Activated CD4-positive, alpha-beta T cell treated with anti-CD3 and anti-CD28 coated beads, Interleukin-2, Interleukin-4, amounts not matched to agents 100 ng/mL and 50 ng/mL, durations not matched to agents 16 hours and 8 hours (primary cell): ENCODE measurements at regions not wholly inside any gene's neighbourhood (a gene's known extent, or its start where the extent isn't known, plus 50 kb on each side); places are given as distances from the start of the nearest gene placed in this dataset.

ENCODE experiments used
- DNase-seq: peaks from one replicate; pipeline ENCODE4 v3.0.0-alpha.2; 2020; ENCODE audit warnings: low spot score

DNA sequence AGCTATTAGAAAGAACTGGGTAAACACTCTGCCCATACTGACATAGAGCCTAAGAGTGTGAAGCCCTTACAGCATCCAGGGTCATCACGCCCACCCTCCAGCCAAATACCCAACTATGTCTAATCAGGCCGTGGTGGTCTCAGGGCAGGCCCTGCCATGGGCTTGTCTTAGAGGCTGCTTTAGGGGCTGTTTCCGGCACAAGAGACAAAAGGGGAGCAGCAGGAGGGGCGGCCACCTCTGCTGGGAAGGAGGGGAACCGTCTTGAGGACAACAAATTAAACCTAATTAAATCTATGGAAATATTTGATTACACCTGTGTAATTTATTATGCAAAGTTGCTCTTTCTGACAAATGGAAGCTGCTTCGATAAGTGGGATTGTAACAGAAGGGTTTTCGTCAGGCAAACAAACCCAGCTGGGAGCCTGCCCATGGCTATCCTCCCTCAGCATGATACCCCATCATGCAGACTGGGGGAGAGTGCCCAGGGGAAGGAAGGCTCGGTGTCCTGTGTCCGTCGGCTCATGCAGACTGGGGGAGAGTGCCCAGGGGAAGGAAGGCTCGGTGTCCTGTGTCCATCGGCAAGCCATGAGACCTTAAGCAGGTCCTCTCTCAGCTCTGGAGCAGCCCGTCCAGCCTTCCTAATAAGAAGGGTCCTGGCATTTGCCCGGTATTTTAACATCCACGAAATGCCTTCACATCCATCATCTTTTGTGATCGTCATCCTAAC lies 163.6 kb upstream of the B3GAT1 start:
- DNase-seq = no peak

DNA sequence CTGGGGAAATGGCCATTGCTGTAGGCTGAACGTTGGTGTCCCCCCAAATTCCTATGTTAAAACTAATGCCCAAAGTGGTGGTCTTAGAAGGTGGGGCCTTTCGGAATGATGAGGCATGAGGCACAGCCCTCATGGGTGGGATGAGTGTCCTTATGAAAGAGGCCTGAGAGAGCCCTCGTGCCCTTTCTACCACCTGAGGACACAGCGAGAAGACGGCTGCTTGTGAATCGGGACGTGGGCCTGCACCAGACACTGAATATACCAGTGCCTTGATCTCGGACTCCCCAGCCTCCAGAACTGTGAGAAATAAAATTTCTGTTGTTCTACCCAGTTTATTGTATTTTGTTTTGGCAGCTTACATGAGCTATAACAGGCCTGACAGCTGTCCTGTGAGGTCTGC lies 162.9 kb upstream of the B3GAT1 start:
- no peak for DNase-seq

DNA sequence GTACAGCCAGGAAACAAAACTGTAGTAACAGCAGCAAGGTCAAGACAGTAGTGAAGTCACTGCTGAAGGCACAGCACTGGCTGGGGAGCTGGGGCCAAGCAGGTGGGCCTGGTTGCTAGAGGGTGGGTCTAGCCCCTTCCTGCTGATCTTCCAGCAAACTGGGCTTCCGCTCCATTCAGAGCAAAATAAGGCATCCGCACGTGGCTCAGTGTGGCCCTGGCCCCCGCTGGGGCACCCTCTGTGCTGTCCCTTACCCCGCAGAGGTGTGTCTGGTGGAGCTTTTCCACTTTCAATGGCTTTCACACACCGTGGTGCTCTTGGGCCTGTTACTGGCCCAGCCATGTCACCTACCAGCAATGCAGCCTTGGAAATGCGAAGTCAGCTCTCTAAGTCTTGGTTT lies 162.4 kb upstream of the B3GAT1 start:
- DNase-seq = no peak

DNA sequence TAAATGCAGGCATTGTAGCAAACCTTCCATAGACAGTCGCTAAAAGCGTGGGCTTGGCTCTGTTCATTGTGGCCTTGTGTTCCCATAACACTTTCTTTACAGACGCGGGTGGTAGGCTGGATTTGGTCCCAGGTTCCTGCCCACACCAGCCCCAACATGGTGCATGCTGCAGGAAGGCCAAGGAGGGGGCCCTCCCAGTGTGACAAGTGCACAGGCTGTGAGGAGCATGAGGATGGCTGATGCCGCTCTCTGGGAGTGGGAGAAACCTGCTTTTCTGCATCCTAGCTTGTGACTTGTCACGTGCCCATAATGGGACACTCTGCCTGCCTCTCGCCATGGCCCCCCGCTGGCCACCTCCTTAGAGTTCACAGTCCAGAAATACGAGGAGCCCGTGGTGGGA lies 161.8 kb upstream of the B3GAT1 start:
- DNase-seq = no peak

DNA sequence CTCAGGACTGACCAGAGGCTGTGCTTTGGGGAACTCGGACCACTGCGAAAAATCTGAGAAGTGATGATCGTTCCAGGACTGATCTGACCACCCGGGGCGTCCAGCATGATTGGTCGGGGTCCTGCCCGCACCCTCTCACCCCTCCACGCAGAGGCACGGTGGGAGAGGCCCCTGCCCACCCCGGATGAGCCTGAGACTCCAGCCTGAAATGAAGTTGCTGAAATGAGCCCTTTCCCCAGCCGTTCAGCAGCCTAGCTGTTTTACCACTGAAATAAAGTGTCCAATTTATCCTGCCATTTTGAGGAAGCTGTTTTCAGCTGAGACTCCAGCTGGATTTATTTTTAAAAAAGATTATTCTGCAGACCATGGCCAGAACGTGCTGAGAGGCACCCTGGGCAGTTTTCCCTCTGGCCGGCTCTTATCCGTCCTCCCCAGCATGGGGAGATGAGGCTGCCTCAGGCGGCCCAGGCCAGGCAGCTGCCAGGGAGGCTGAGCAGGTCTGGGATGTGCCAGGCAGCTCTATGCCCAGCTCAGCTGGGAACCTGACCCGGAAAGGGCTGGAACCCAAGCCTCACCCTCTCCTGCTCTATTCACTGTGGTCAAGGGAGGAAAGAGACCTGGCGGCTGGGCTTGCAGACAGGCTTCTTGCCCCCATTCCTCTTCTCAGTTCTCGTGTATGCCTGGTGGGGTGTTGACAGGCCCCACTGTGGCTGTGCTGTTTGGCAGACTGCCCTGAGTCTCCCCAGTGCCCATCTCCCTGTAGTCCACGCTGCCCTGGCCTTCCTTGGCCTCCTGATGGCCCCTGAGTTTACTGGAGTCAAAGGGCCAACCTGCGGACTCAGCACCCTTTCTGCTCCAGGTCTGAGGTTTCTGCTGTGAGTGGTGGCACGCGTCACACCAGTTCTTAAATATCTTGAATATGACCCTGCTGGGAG lies 161.0 kb upstream of the B3GAT1 start:
- DNase-seq = no peak

DNA sequence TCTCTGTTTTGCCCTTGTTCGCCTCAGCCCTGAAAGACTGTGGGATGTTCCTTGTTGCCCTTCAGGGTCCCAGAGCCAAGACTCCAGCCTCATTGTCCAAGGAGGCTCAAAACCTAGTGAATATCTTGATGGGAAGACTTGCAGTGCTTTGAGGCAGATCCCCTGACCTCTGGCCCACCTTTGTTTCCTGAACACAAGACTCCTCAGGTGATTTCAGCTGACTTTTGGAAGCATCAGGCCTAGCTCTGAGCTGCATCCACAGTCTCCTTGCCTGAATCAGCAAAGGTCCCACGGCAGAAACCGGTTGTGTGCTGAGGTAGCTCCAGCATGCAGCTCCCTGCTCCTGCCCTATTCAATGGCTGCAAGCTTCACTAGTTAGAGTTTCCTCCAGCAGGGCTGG lies 159.3 kb upstream of the B3GAT1 start:
- DNase-seq = no peak

DNA sequence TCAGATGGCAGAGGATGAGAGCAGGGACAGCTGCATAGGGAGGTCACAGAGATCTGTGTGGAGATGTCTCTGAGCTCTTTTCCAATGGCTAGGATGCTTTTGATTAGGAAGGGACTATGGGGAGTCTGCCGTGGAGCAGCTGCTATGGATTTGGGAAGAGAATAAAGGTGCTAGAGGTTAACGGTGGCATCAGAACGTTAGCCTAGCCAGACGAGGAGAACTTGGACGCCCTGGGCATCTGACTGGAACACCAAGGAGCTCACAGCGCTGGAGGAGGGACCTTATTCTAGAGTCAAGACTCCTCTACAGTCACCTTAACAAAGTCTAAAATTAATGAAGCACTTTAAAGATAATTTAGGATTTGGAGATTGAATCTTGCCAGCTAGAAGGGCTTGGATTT lies 157.2 kb upstream of the B3GAT1 start:
- no peak for DNase-seq

DNA sequence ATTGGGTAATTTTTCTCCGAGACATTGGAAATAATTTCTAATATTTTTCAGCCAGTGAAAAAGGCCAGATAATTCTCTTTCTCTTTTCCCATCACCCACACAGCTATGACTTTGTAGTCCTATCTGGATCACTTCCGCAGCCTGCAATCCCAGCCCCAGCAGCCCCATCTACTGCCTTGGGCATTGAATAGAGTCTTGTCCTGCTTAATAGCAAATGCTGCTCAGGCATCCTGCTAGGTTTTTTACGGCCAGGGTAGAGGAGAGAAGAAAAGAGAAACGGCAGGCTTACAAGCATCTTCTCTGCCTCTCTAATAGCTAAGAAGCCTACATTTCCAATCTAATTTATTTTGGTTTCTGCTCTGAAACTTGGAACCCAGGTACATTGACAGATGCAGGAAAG lies 154.3 kb upstream of the B3GAT1 start:
- DNase-seq = no peak

DNA sequence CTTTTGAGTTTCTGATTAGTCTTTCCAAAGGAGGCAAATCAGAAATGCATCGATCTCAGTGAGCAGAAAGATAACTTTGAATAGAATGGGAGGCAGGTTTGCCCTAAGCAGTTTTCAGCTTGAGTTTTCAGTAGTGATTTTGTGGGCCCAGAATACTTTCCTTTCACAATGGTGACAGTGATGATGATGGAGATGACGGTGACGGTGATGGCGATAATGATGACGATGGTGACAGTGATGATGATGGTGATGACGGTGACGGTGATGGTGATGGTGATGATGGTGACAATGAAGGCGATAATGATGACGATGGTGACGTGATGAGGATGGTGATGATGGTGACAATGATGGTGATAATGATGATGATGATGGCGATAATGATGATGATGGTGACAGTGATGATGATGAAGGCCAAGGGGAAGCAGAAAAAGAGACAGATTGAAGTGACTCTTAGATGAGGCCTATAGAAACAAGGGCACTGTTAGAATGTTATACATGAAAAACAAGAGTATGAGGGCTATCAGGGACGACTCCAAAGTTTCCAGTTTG lies 153.4 kb upstream of the B3GAT1 start:
- no peak for DNase-seq

DNA sequence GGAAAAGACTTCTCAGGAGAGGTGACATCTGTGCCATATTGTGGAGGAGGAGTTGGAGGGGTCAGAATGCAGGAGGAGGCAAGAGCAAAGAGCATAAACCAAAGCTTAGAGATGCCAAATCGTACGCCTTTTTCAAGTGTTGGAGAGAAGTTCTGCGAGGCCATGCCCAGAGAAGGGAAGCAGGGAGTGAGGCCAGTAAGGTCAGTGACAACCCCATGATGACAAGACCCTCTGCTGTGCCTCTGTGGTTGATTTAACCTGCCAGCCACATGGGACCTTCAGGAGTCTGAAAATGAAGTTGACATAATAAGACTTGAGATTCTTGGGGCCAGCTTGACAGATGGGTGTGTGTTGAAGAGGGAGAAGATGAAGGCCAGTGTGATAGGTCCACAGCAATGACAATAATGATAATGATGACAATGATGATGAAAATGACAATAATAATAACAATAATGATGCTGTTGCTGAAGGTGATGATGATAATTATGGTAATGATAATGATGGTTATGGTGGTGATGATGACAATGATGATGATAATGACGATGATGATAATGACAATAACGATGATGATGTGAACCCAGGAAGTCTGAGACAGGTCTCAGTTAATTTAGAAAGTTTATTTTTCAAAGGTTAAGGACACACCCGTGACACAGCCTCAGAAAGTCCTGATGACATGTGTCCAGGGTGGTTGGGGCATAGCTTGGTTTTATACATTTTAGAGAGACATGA lies 152.6 kb upstream of the B3GAT1 start:
- no peak for DNase-seq

DNA sequence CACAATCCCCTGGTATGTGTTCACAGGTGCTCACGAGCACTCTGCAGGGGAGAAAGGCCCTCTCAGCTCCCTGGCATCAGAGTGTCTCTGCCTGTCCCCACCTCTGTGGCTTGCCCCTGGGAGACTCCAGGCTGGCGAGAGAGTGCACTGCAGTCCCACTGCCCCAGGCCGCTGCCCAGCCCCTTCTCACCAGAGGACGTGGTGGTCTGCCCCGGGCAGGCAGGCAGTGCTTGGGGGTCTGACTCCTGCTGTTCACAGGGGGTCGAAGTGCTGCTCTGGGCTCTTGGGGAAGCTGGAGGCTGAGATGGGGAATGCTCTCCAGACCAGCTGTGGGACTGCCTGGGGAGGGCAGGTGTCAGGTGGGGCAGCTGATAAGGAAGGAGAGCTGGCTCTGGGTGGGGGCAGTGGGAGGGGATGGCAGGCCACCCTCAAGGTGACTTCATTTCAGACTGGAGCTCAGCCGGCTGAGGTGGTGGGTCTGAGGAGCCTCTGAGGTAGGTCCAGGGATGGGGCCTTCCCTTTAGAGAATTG lies 151.0 kb upstream of the B3GAT1 start:
- no peak for DNase-seq

DNA sequence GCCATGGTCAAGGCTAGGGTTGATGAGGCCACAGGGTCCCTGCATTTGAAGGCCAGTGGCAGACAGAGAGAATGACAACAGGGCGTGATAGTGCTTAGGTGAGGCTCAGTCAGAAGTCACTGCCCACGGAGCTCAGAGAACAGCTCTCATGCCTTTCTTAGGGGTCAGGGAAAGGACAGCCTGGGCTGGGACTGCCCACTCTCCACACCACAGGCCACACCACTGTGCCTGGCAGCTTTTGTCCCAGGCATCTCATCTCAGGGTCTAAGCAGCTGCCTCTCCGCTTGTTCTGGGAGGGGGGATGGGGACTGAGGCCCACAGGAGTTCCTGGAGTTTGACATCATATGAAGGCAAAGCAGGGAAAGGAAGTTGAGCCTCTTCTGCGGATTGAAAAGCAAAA lies 150.2 kb upstream of the B3GAT1 start:
- DNase-seq = no peak

DNA sequence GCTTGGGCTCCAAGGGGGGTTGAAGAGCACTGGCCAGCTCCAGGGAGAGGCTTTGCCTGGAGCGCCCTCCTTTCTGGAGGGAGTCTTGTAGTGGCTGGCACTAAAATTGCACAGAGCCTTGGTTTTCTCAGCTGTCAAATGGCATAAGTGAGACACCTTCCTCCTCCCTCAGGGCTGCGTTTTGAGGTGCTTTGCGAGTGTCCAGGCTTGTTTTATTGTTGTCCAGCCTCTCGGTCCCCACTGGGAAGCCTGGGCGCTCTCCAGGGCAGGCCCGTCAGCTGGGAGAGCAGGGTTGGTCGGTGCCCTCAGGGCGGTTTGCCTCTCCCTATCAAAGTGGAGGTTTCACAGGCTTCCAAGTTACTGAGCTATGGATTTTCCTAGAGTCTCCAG lies 149.3 kb upstream of the B3GAT1 start:
- no peak for DNase-seq

DNA sequence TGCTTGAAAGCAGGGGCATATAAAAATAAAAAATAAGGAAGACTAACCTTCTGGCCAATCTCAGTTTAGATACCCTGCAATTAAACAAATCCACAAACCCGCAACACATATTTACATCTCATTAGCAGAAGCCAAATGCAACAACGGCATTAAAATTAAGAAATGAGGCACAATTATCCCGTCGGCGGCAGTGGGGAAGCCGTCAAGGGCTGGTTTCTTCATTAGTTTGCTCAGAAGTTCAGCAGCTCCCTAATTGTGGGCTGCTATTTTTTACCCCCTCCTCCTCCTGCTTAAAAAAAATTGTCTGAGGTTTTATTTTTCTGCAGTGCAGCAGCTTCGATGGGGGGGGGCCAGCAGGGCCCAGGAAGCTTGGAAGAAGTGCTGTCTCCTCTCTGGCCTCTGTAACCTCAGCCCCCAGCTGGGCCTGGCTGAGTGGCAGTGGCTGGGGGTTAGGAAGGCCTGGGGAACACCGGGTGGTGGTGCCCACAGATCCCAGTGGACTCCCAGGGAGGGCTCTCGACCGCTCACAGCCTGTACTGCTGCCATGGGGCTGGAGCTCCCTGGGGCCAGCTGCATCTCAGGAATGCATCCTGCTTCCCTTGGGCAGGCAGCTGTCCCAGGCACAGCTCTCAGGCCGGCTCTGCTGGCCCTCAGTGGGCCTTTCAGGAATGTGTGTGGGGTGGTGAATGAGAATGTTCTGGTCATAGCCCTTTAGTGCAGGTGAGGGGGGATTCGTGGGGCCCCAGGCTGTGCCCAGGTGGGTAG lies 148.7 kb upstream of the B3GAT1 start:
- DNase-seq = no peak

DNA sequence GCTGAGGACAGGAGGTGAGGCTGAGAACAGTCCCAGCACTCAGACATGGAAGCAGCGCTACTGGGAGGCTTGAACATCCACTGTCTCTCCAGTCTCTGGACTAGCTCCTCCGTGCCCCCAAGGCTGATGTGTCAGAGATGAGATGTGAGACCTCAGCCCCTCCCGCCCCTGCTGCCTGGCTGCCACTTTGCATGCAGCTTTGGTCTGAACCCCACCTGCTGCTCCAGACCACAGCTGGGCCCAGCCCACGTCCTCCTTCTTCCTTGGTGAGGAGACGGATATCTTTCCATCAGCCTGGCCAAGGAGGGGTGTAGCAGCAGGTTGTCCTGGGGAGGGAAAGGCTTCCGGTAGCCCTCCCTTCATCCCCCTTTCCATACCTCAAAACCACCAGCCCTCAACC lies 148.0 kb upstream of the B3GAT1 start:
- no peak for DNase-seq

DNA sequence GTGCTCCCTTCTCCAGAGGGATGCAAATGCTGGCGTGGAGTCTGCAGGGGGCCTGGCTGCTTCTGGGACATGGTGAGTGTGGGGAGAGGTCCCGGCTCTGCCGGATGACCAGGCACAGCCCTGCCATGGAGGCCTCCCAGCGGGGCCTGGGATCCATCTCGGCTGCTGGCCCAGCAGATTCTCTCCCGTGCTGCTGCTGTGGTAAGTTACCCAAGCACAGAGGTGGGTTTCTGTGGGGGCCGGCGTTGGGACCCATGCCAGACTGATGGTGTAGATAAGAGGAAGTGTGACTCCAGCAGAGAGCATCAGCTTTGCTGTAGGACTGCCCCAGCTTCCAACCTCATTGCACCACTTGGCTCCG lies 147.5 kb upstream of the B3GAT1 start:
- no peak for DNase-seq

DNA sequence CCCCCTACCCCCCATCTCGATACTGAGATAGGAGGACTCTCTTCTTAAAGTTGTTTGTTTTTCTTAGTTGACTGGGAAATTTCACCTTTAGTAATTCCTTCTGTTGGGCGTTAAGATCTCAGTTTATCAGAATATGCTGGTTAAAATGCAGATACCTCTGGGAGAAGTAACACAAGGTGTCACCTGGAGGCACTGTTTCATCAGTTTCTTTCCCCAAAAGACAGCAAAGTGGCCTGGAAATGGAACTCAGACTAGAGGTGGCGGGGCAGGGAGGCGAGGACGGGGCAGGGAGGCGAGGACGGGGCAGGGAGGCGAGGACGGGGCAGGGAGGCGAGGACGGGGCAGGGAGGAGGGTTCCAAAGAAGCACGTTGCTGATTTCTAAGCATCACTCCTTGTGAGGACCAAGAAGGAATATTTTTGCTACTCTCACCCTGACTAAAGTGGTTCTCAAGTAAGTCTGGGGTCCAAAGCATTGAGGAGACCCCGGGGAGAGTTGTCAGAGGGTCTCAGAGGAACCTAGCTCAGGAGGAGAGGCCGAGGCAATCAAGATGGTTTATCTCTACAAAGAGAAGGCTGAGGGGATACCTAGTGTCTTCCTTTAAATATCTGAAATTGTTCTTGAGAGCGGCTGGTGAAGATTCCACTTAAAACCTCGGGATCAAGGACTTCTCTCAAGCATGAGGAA lies 147.0 kb upstream of the B3GAT1 start:
- no peak for DNase-seq

DNA sequence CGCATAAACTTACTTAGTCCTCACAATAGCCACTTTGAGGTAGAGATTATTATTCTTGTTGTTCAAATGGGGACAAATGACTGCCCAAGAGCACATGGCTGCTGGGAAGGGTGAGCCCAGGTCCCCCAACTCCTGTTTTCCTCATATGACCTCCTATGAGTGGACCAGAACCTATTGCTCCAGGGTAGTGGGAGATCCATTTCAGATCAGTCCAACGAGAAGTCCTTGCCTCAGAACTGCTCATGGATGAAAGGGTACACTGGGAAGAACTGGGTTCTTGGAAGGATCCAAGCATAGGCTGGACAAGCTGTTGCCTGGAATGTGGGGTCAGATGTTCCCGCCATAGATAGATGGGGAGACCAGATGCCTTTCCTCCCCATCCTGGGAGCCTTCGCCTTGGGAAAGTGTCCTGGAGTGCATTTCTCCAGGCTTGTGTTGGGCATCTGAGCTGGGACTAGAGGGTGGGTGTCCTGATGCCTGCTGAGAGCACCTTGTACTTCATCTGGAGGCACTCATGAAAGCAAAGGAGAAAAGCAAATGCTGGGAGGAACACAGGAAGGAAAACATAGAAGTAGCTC lies 146.3 kb upstream of the B3GAT1 start:
- DNase-seq = no peak

DNA sequence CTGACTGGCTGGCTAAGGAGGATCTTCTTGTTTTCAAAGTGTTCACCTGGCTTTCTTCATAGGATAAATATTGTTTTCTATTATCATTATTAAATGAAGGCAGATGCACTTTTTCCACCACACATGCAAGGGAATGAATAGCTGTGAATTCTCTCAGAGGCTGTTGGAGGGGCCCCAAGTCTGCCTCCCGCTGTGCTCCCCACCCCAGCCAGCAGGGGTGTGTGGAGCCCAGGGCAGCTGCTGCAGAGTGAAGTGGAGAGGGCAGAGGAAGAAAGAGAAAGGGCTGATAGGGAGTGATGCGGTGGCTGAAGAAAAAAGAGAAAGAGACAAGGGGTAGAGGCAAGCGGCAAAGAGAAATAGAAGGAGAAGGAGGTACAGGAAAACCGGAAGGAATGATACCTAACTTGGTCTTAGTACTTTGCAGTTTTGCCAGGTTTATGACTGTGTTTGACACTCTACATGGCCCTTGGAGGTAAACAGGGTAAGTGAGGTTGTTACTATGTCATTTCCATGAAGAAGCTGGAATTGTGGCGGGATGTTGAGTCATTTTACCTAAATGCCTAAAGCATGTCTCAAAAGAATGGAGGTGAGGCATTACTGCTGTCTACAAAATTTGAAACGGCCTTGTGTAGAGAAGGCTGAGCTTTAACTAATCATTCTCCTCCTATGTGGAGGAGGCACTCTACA lies 145.7 kb upstream of the B3GAT1 start:
- no peak for DNase-seq

DNA sequence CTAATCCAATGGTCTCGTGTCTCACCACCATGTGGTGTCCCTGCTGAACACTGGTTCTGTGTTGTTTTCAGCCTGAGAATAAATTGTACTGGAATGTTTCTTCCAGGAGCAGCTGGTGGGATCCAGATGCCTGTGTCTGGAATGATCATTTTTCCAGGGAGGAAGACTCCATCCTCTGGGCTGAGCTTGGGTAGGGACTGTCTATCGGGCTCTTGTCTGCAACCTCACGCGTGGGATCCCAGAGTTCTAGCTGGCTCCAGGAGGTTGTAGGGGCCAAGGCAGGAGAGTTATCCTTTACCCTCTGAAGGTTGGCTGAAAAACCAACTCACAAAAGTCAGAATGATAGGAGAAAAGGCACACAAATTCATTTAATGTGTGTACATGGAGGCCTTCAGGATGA lies 144.1 kb upstream of the B3GAT1 start:
- no peak for DNase-seq
